ENCODE measurements at regions not wholly inside any gene's neighbourhood (a gene's known extent, or its start where the extent isn't known, plus 50 kb on each side); places are given as distances from the start of the nearest gene placed in this dataset.
A peak's percentile ranks its signal among the peaks of the same experiment; 100 is the strongest.

DNA sequence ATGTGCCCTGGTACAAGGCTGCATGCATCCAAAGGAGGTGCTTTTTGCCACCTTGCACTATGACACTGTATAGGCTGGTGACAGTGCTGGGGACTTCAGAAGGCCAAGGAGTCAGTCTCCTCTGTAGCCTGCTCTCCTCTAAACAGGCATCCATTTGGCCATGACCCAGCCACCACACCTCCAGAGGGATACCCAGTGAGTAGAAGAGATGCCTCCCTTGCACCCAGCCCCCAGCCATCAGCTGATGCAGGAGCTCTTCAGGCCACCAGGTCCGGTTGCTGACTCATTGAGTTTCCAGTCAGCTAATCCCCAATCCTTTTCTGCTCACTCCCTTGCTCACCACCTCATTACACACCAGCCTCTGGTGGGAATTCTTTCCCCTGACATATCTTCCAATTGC lies 99.8 kb downstream of the PJA1 start:
- H4K5ac ChIP-seq (ENCODE audit: low read depth, low read length), result no peak overlapping the region
- H2AK5ac ChIP-seq (ENCODE audit: low read depth, low read length), result no peak overlapping the region
- dilution Hi-C loops (cut with HindIII; ENCODE audit: low sequenced_read_pairs, unreplicated experiment) (no loop called here), intact Hi-C loops (cut with micrococcal nuclease) (no loop called here), in situ Hi-C loops (cut with MboI; ENCODE audit: low sequenced_read_pairs) (no loop called here)
- H2BK5ac ChIP-seq (ENCODE audit: low read depth, low read length, poor library complexity, severe bottlenecking), result no peak overlapping the region
- no peak overlapping the region for H3K4ac ChIP-seq (ENCODE audit: low read depth, low read length)
- H4K8ac ChIP-seq (ENCODE audit: low read depth in 2 of 2, low read length in 2 of 2), result no peak overlapping the region
- no peak overlapping the region for H3K27ac ChIP-seq (ENCODE audit: insufficient read depth, low read length)
- H3K18ac ChIP-seq (ENCODE audit: low read depth, low read length), result no peak overlapping the region
- H2BK120ac ChIP-seq (ENCODE audit: low read depth, low read length), result no peak overlapping the region
- no peak overlapping the region for H4K91ac ChIP-seq (ENCODE audit: insufficient read depth, low read depth, low read length)
- no peak overlapping the region for H2BK20ac ChIP-seq (ENCODE audit: low read depth, low read length)
- ChIA-PET POLR2A (ENCODE audit: unreplicated experiment) (no interaction called here), CTCF (no interaction called here)
- H3K4me2 ChIP-seq (ENCODE audit: low read depth, low read length), result no peak overlapping the region
- H3K9me1 ChIP-seq (ENCODE audit: insufficient read depth, low read length), result no peaks in the 10 kb centered on the region; the same call in 1 of the 2 replicates
- DNase-seq, result peak; percentile 50
- H3K9ac ChIP-seq (ENCODE audit: low read depth, low read length), result no peak overlapping the region
- peak; percentile 32; the same call in 1 of the 2 replicates for TF ChIP-seq FOS (IDR thresholded peaks at IDR 0.05; ENCODE audit: low read depth, low read length)
- no peak for TF ChIP-seq NFE2L2 (IDR thresholded peaks at IDR 0.05; ENCODE audit: low read depth, low read length)
- TF ChIP-seq, protein P1, sequence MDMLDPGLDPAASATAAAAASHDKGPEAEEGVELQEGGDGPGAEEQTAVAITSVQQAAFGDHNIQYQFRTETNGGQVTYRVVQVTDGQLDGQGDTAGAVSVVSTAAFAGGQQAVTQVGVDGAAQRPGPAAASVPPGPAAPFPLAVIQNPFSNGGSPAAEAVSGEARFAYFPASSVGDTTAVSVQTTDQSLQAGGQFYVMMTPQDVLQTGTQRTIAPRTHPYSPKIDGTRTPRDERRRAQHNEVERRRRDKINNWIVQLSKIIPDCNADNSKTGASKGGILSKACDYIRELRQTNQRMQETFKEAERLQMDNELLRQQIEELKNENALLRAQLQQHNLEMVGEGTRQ (IDR thresholded peaks at IDR 0.05; ENCODE audit: low read depth, low read length), result peak; percentile 50; the same call in 1 of the 2 replicates
- TF ChIP-seq MAZ (IDR thresholded peaks at IDR 0.05; ENCODE audit: borderline replicate concordance, low read depth, low read length), result no peak
- peaks cover 13% of the 10 kb centered on the region for H3K4me1 ChIP-seq (ENCODE audit: control insufficient read depth, insufficient read depth, low read length)
- H2BK15ac ChIP-seq (ENCODE audit: low read depth, low read length), result no peak overlapping the region
- H3K4me3 ChIP-seq (ENCODE audit: insufficient read depth, low read depth, low read length), result no peak overlapping the region
- H3K23ac ChIP-seq (ENCODE audit: low read depth, low read length), result no peak overlapping the region
- no peaks in the 10 kb centered on the region for H3K36me3 ChIP-seq (ENCODE audit: control insufficient read depth, insufficient read depth, low read length)
- no CpG with 5 or more reads among the region's 1 CpG for WGBS, 2 experiments (ENCODE audit: extremely low coverage in 2 of 2, insufficient read length in 1 of 2)
- H3K27me3 ChIP-seq (ENCODE audit: control insufficient read depth, insufficient read depth, low read length), result peaks cover 7% of the 10 kb centered on the region; the same call in 1 of the 2 replicates
- H2AK9ac ChIP-seq (replicated peaks; ENCODE audit: low read depth, low read length, poor library complexity), result no peak overlapping the region
- ATAC-seq (ENCODE audit: low read depth), result peak; percentile 41; the same call in 1 of the 2 replicates
- no peak overlapping the region for H2AFZ ChIP-seq (replicated peaks; ENCODE audit: low read length, poor library complexity)
- no peak overlapping the region for H3K14ac ChIP-seq (replicated peaks; ENCODE audit: low read depth, low read length)
- no TSS peak for BruUV-seq (replicated peaks)
- peaks cover 3% of the 10 kb centered on the region; the same call in 1 of the 2 replicates for H3K9me3 ChIP-seq (ENCODE audit: control insufficient read depth, insufficient read depth, low read length)
- H3K79me1 ChIP-seq (ENCODE audit: low read depth in 1 of 2, low read length in 2 of 2), result no peaks in the 10 kb centered on the region
- H4K20me1 ChIP-seq (ENCODE audit: insufficient read depth, low read length), result no peaks in the 10 kb centered on the region
- H3K56ac ChIP-seq (ENCODE audit: extremely low read depth, insufficient read depth, low read length), result no peak overlapping the region

Measured in IMR-90 (cell line).